A549 (cell line): ENCODE measurements at regions not wholly inside any gene's neighbourhood (a gene's known extent, or its start where the extent isn't known, plus 50 kb on each side); places are given as distances from the start of the nearest gene placed in this dataset.

Experiments used
- ATAC-seq, 2 experiments: fragments of 200-7000 bp in 1 of 2; fragments of >200 bp in 1 of 2; cut with Nextera tagmentation in 1 of 2; cut with Tn5 transposase in 1 of 2; 3 replicates each; pipeline versions ENCODE4 v1.8.0 to v1.9.1; 2018 to 2020; ENCODE audit warnings: mild to moderate bottlenecking in 1 of 2, moderate library complexity in 1 of 2
- CTCF ChIA-PET: fragments of 300-600 bp; sonication (Branson Sonifier 250); formaldehyde crosslinking; extraction: SDS; loops from one replicate; lab custom pipeline; 2021; ENCODE audit warnings: antibody characterized with exemption, inconsistent platforms; lab: Yijun Ruan, JAX
- POLR2A ChIA-PET: fragments of 350-600 bp; formaldehyde crosslinking; extraction: SDS; loops from one replicate; lab custom pipeline; 2021; ENCODE audit warnings: antibody characterized with exemption, inconsistent platforms; lab: Yijun Ruan, JAX
- DNase-seq, 2 experiments: peaks; one replicate each; pipeline versions ENCODE4 v3.0.0 to v3.0.0-alpha.2; 2011 to 2016; ENCODE audit warnings: low read depth in 1 of 2, low spot score in 1 of 2
- FAIRE-seq: peaks from 2 replicates; lab custom pipeline; 2011; peaks lifted over from hg19 to GRCh38; lab: Jason Lieb, UNC
- H3K27ac ChIP-seq, 2 experiments: fragments of >200 bp; sonication (Bioruptor Twin); formaldehyde crosslinking; 3 replicates each; pipeline ENCODE4 v1.5.1; 2016 to 2017
- H3K4me1 ChIP-seq: fragments of >200 bp; sonication (Bioruptor Twin); formaldehyde crosslinking; 3 replicates; pipeline ENCODE4 v1.6.1; 2016
- H3K4me2 ChIP-seq: fragments of >200 bp; sonication (Bioruptor Twin); formaldehyde crosslinking; 3 replicates; pipeline ENCODE4 v1.6.1; 2016
- H3K4me3 ChIP-seq: fragments of >200 bp; sonication (Bioruptor Twin); formaldehyde crosslinking; 3 replicates; pipeline ENCODE4 v1.5.1; 2016
- H3K9me3 ChIP-seq: fragments of >200 bp; sonication (Bioruptor Twin); formaldehyde crosslinking; 3 replicates; pipeline ENCODE4 v1.6.1; 2016
- BCL3 ChIP-seq: fragments of >200 bp; sonication (Bioruptor Twin); formaldehyde crosslinking; IDR thresholded peaks from 3 replicates; pipeline ENCODE4 v1.6.1; 2016
- CBX2 ChIP-seq: fragments of 200-600 bp; sonication (generic); IDR thresholded peaks from 2 replicates; pipeline ENCODE4 v1.6.1; 2016; ENCODE audit warnings: low read depth, mild to moderate bottlenecking, borderline replicate concordance
- CBX8 ChIP-seq: fragments of 200-600 bp; sonication (generic); IDR thresholded peaks from 2 replicates; pipeline ENCODE4 v1.6.1; 2016
- CEBPB ChIP-seq, 2 experiments: fragments of >200 bp in 1 of 2; sonication (Bioruptor Twin) in 1 of 2; formaldehyde crosslinking in 1 of 2; IDR thresholded peaks; 2 replicates each; pipeline ENCODE4 v1.6.1; 2012 to 2016
- CHD2 ChIP-seq: fragments of 150-350 bp; IDR thresholded peaks from 2 replicates; pipeline ENCODE4 v1.6.1; 2014; ENCODE audit warnings: low read length; ENCODE audit not compliant: partially characterized antibody
- EHF ChIP-seq: fragments of 250-450 bp; sonication (Bioruptor Pico); IDR thresholded peaks from 2 replicates; pipeline ENCODE4 v1.5.0; 2020; ENCODE audit warnings: mild to moderate bottlenecking
- FOSL2 ChIP-seq, 2 experiments: fragments of 450-650 bp in 1 of 2; fragments of >200 bp in 1 of 2; sonication (Bioruptor Twin) in 1 of 2; formaldehyde crosslinking; IDR thresholded peaks; 2 replicates each; pipeline versions ENCODE4 v1.5.0 to v1.6.1; 2016 to 2020; ENCODE audit warnings: mild to moderate bottlenecking in 1 of 2, moderate library complexity in 1 of 2
- HEYL ChIP-seq: fragments of 250-450 bp; sonication (Bioruptor Pico); IDR thresholded peaks from 2 replicates; pipeline ENCODE4 v1.8.0; 2021; ENCODE audit warnings: mild to moderate bottlenecking, moderate library complexity
- HOXA7 ChIP-seq: fragments of 250-450 bp; sonication (Bioruptor Pico); IDR thresholded peaks from 2 replicates; pipeline ENCODE4 v1.5.0; 2020; ENCODE audit warnings: mild to moderate bottlenecking, moderate library complexity
- HOXB5 ChIP-seq: fragments of 250-450 bp; sonication (Bioruptor Pico); IDR thresholded peaks from 2 replicates; pipeline ENCODE4 v1.5.0; 2020; ENCODE audit warnings: mild to moderate bottlenecking, moderate library complexity
- MYC ChIP-seq: IDR thresholded peaks from 2 replicates; pipeline ENCODE4 v1.6.1; 2012; ENCODE audit warnings: mild to moderate bottlenecking, inconsistent platforms, low read length, improper control_type of control experiment, borderline replicate concordance
- NR3C1 ChIP-seq: fragments of >200 bp; sonication (Bioruptor Twin); formaldehyde crosslinking; IDR thresholded peaks from 3 replicates; pipeline ENCODE4 v1.6.1; 2017
- PHF8 ChIP-seq: fragments of 200-600 bp; sonication (generic); IDR thresholded peaks from 2 replicates; pipeline ENCODE4 v1.6.1; 2016; ENCODE audit warnings: low read depth, mild to moderate bottlenecking, antibody characterized with exemption, moderate library complexity, borderline replicate concordance
- POLR2AphosphoS2 ChIP-seq: conservative IDR thresholded peaks from 2 replicates; pipeline ENCODE4 v1.6.1; 2012; ENCODE audit warnings: low read length, improper control_type of control experiment, inconsistent platforms
- RAD21 ChIP-seq, 2 experiments: fragments of >200 bp in 1 of 2; sonication (Bioruptor Twin) in 1 of 2; formaldehyde crosslinking in 1 of 2; IDR thresholded peaks in 1 of 2; conservative IDR thresholded peaks in 1 of 2; 2 replicates in 1 of 2; 3 replicates in 1 of 2; pipeline ENCODE4 v1.6.1; 2012 to 2018; ENCODE audit warnings: inconsistent platforms in 1 of 2
- RARB ChIP-seq: fragments of 250-450 bp; sonication (Bioruptor Pico); IDR thresholded peaks from 2 replicates; pipeline ENCODE4 v1.8.0; 2021; ENCODE audit warnings: mild to moderate bottlenecking, moderate library complexity
- RCOR1 ChIP-seq: fragments of 150-350 bp; IDR thresholded peaks from 2 replicates; pipeline ENCODE4 v1.6.1; 2014; ENCODE audit warnings: antibody characterized with exemption, low read length, low read depth
- RNF2 ChIP-seq: fragments of 200-600 bp; sonication (generic); IDR thresholded peaks from 2 replicates; pipeline ENCODE4 v1.6.1; 2016; ENCODE audit warnings: low read depth, mild to moderate bottlenecking, antibody characterized with exemption, moderate library complexity, borderline replicate concordance
- SMC3 ChIP-seq: fragments of >200 bp; sonication (Bioruptor Twin); formaldehyde crosslinking; IDR thresholded peaks from 3 replicates; pipeline ENCODE4 v1.6.1; 2018; ENCODE audit warnings: inconsistent platforms
- SREBF2 ChIP-seq: fragments of 450-650 bp; IDR thresholded peaks from 2 replicates; pipeline ENCODE4 v1.6.1; 2014; ENCODE audit warnings: mild to moderate bottlenecking, moderate library complexity
- USF2 ChIP-seq: fragments of 450-650 bp; IDR thresholded peaks from 2 replicates; pipeline ENCODE4 v1.6.1; 2014; ENCODE audit warnings: antibody characterized with exemption
- ZC3H11A ChIP-seq: fragments of 450-650 bp; IDR thresholded peaks from 2 replicates; pipeline ENCODE4 v1.6.1; 2014; ENCODE audit warnings: antibody characterized with exemption, mild to moderate bottlenecking
- ZFP36 ChIP-seq: fragments of 450-650 bp; IDR thresholded peaks from 2 replicates; pipeline ENCODE4 v1.6.1; 2014; ENCODE audit warnings: borderline replicate concordance; ENCODE audit not compliant: partially characterized antibody
- ZNF302 ChIP-seq: fragments of 250-450 bp; sonication (Bioruptor Pico); IDR thresholded peaks from 2 replicates; pipeline ENCODE4 v1.9.0; 2021; ENCODE audit warnings: inconsistent platforms, mild to moderate bottlenecking, moderate library complexity
- WGBS: methylation state at CpG from one replicate; pipeline ENCODE4 v1.1.6; 2017; ENCODE audit errors: missing lambda C conversion rate; 5-methylcytosine and 5-hydroxymethylcytosine counted together
- TF ChIP-seq, protein P1 (sequence below): IDR thresholded peaks from 2 replicates; pipeline ENCODE4 v1.6.1; 2012; ENCODE audit warnings: low read depth, borderline replicate concordance
- TF ChIP-seq, protein P2 (sequence below): fragments of 150-350 bp; IDR thresholded peaks from 2 replicates; pipeline ENCODE4 v1.6.1; 2014; ENCODE audit warnings: low read depth, mild to moderate bottlenecking, low read length
- TF ChIP-seq, protein P3 (sequence below): IDR thresholded peaks from 2 replicates; pipeline ENCODE4 v1.6.1; 2012

GRCh38 chr6:18931086-18931485 is 543.9 kb downstream of the RNF144B start:
- WGBS = 10% methylated on average over 4 of the region's 4 CpGs

DNA sequence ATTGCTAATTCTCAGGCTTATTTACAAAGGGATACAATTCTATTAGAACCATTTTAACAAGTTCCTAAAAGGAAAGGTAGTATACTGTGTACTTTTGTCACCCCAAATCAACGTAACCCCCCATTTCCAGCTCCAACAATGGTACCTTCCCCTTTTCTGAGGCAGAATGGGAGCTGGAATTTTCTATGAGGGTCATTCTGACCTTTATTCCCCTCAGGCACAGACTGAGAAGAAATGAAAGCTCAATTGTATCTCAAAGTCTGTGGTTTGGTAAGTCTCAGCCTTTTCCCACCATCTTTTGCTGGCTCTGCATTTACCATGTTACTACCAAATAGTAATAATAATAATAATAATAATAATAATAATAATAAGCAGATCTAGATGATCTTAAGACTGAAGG is 571.0 kb downstream of the RNF144B start:
- ChIA-PET POLR2A (no interaction called here), CTCF (interaction anchor here (1.1 kb wide), 1 partner anchor 56 kb away, joined by 3 read pairs; no protein-coding TSS in a partner anchor)
- FAIRE-seq (no peak), DNase-seq (no peak), ATAC-seq (no peak)
- no peaks in the 10 kb centered on the region for H3K9me3 ChIP-seq
- no peak overlapping the region for H3K4me3 ChIP-seq
- WGBS = 5% methylated on average over 1 of the region's 1 CpG
- no peak for TF ChIP-seq USF2
- TF ChIP-seq SREBF2 = no peak
- no peak for TF ChIP-seq MYC
- H3K27ac ChIP-seq = no peak overlapping the region
- H3K4me1 ChIP-seq = no peaks in the 10 kb centered on the region
- H3K4me2 ChIP-seq = no peak overlapping the region

More at GRCh38 chr6:18931086-18931485, 543.9 kb downstream of the RNF144B start:
- ChIA-PET CTCF (no interaction called here), POLR2A (no interaction called here)
- no peak for FAIRE-seq
- no peaks in the 10 kb centered on the region for H3K4me1 ChIP-seq
- no peak for DNase-seq
- no peak overlapping the region for H3K4me2 ChIP-seq
- no peak for ATAC-seq
- H3K4me3 ChIP-seq = no peak overlapping the region
- no peaks in the 10 kb centered on the region for H3K9me3 ChIP-seq
- H3K27ac ChIP-seq = no peak overlapping the region
- no peak for TF ChIP-seq POLR2AphosphoS2
- TF ChIP-seq, protein P1, sequence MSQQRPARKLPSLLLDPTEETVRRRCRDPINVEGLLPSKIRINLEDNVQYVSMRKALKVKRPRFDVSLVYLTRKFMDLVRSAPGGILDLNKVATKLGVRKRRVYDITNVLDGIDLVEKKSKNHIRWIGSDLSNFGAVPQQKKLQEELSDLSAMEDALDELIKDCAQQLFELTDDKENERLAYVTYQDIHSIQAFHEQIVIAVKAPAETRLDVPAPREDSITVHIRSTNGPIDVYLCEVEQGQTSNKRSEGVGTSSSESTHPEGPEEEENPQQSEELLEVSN = no peak
- no peak for TF ChIP-seq RARB (CRISPR knock-in tag)
- TF ChIP-seq BCL3 = no peak
- no peak for TF ChIP-seq NR3C1
- TF ChIP-seq EHF (CRISPR knock-in tag) = no peak
- no peak for TF ChIP-seq CHD2
- TF ChIP-seq, protein P2, sequence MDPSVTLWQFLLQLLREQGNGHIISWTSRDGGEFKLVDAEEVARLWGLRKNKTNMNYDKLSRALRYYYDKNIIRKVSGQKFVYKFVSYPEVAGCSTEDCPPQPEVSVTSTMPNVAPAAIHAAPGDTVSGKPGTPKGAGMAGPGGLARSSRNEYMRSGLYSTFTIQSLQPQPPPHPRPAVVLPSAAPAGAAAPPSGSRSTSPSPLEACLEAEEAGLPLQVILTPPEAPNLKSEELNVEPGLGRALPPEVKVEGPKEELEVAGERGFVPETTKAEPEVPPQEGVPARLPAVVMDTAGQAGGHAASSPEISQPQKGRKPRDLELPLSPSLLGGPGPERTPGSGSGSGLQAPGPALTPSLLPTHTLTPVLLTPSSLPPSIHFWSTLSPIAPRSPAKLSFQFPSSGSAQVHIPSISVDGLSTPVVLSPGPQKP = no peak
- TF ChIP-seq ZNF302 (CRISPR knock-in tag) = no peak
- no peak for TF ChIP-seq ZC3H11A
- TF ChIP-seq HEYL (CRISPR knock-in tag) = no peak
- TF ChIP-seq CBX2 = no peak
- no peak for TF ChIP-seq HOXB5 (CRISPR knock-in tag)
- TF ChIP-seq RNF2 = no peak
- no peak for TF ChIP-seq SREBF2
- TF ChIP-seq, protein P3, sequence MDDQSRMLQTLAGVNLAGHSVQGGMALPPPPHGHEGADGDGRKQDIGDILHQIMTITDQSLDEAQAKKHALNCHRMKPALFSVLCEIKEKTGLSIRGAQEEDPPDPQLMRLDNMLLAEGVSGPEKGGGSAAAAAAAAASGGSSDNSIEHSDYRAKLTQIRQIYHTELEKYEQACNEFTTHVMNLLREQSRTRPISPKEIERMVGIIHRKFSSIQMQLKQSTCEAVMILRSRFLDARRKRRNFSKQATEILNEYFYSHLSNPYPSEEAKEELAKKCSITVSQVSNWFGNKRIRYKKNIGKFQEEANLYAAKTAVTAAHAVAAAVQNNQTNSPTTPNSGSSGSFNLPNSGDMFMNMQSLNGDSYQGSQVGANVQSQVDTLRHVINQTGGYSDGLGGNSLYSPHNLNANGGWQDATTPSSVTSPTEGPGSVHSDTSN = no peak
- no peak for TF ChIP-seq SMC3

DNA sequence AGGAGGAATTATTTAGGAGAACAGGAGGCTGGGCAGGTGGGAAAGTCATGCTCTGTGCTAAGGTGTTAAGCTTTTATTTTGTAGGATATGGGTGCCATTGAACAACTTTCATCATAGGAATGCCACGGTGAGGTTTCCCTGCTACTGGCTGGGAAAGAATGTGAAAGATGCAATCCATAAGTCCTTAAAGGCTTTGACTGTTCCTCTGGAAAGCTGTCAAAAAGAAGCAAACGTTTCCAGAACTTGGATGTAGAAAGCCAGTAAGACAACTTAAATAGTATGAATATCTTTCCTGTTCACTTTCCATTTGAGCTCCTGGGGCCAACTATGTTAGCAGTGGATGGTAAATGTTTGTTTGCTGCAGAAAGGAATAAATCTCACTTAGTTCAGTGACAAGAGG is 574.4 kb downstream of the RNF144B start:
- TF ChIP-seq HOXA7 (CRISPR knock-in tag) (no peak), ZFP36 (no peak), HEYL (CRISPR knock-in tag) (no peak), SREBF2 (no peak), CBX8 (no peak), CEBPB (IDR thresholded peaks at IDR 0.05) (no peak), FOSL2 (IDR thresholded peaks at IDR 0.05) (no peak), FOSL2 (CRISPR knock-in tag; IDR thresholded peaks at IDR 0.05) (no peak), SMC3 (no peak), RAD21 (conservative IDR thresholded peaks at IDR 0.05 in 1 of 2, IDR thresholded peaks at IDR 0.05 in 1 of 2) (no peak), RCOR1 (no peak), MYC (no peak), PHF8 (no peak)
- Histone ChIP-seq H3K27ac (no peak overlapping the region), H3K4me1 (no peaks in the 10 kb centered on the region), H3K4me3 (no peak overlapping the region), H3K4me2 (no peak overlapping the region), H3K9me3 (no peaks in the 10 kb centered on the region)
- FAIRE-seq (no peak), DNase-seq (no peak), ATAC-seq (no peak)
- ChIA-PET CTCF (no interaction called here), POLR2A (no interaction called here)
- WGBS = 0% methylated on average over 2 of the region's 2 CpGs
